ENCODE measurements at regions not wholly inside any gene's neighbourhood (a gene's known extent, or its start where the extent isn't known, plus 50 kb on each side); places are given as distances from the start of the nearest gene placed in this dataset.

GRCh38 chr18:78130232-78131195, 849.1 kb upstream of the SALL3 start:
- H3K4me3 ChIP-seq (ENCODE audit: low read depth, low read length): no peak overlapping the region
- in situ Hi-C loops (cut with HindIII; ENCODE audit: low sequenced_read_pairs): no loop called here
- TF ChIP-seq, protein P1, sequence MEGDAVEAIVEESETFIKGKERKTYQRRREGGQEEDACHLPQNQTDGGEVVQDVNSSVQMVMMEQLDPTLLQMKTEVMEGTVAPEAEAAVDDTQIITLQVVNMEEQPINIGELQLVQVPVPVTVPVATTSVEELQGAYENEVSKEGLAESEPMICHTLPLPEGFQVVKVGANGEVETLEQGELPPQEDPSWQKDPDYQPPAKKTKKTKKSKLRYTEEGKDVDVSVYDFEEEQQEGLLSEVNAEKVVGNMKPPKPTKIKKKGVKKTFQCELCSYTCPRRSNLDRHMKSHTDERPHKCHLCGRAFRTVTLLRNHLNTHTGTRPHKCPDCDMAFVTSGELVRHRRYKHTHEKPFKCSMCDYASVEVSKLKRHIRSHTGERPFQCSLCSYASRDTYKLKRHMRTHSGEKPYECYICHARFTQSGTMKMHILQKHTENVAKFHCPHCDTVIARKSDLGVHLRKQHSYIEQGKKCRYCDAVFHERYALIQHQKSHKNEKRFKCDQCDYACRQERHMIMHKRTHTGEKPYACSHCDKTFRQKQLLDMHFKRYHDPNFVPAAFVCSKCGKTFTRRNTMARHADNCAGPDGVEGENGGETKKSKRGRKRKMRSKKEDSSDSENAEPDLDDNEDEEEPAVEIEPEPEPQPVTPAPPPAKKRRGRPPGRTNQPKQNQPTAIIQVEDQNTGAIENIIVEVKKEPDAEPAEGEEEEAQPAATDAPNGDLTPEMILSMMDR (IDR thresholded peaks at IDR 0.05; ENCODE audit: low read depth, low read length, missing control alignments): no peak
- no peak for DNase-seq (ENCODE audit: low read depth)

DNA sequence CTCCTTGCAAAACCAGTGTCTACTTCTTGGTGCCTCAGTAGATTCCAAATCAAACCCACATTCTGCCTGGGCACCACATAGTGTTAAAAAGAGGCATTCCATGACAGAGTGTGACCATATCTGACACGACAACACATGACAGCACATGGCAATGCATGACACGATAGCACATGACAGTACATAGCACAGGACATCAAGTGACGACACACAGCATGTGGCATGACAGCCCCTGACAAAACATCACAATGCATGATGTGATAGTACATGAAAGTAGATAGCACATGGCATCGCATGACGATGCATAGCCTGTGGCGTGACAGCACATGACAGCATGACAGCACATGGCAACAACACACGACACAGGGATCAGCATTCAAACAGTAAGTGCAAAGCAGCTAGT, 845.9 kb upstream of the SALL3 start:
- no peak overlapping the region for H3K4me3 ChIP-seq (ENCODE audit: low read depth, low read length)
- no peak for DNase-seq (ENCODE audit: low read depth)
- TF ChIP-seq, protein P1 (IDR thresholded peaks at IDR 0.05; ENCODE audit: low read depth, low read length, missing control alignments): no peak
- in situ Hi-C loops (cut with HindIII; ENCODE audit: low sequenced_read_pairs): no loop called here

GRCh38 chr18:78136986-78137385, 842.6 kb upstream of the SALL3 start:
- DNase-seq (ENCODE audit: low read depth): no peak
- H3K4me3 ChIP-seq (ENCODE audit: low read depth, low read length): no peak overlapping the region
- in situ Hi-C loops (cut with HindIII; ENCODE audit: low sequenced_read_pairs): no loop called here
- TF ChIP-seq, protein P1 (IDR thresholded peaks at IDR 0.05; ENCODE audit: low read depth, low read length, missing control alignments): no peak

DNA sequence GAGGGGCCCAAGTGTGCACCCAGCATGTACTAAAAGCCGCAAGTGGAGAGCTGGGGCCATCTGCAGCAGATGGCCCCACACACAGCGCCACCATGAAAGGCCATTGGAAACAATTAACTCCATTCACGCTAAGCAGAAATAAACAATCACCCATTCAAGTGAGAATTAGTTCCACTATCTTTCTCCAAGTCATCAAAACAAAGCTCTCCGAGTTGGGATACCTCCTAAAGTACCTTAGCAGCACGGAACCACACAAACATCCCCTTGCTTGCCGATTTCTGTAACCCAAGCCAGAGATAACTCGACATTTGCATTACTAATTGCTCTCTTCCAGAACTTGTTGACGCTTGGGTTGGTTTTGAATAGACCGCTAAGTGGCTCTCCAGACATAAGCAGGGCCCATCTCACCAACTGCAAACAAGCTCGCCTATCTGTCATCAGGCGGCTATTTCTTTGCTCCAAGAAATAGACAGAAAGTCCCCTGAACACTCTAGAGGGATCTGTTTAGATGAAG, 840.6 kb upstream of the SALL3 start:
- no peak for DNase-seq (ENCODE audit: low read depth)

DNA sequence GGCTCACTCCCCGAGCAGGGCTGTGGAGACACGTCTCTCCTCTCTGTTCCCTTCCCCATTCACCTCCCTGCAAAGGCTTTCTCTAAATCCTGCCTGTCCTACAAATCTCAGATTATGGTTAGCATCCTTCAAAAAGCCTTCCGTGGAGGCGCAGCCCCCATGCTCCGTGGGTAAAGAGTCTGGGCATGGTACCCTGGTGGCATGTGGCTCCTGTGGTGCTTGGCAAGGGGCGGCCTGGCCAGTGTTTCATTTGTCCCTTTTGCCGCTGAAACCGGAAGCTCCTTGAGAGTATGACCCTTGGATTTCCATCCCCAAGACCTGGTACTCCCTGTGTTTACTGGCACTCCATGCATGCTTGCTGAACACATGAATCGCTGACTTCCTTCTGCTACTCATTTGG, 839.3 kb upstream of the SALL3 start:
- TF ChIP-seq, protein P1 (IDR thresholded peaks at IDR 0.05; ENCODE audit: low read depth, low read length, missing control alignments): no peak
- no peak overlapping the region for H3K4me3 ChIP-seq (ENCODE audit: low read depth, low read length)
- DNase-seq (ENCODE audit: low read depth): no peak
- in situ Hi-C loops (cut with HindIII; ENCODE audit: low sequenced_read_pairs): no loop called here

More for the DNA sequence above, 840.6 kb upstream of the SALL3 start:
- H3K4me3 ChIP-seq (ENCODE audit: low read depth, low read length): no peak overlapping the region
- in situ Hi-C loops (cut with HindIII; ENCODE audit: low sequenced_read_pairs): no loop called here
- TF ChIP-seq, protein P1 (IDR thresholded peaks at IDR 0.05; ENCODE audit: low read depth, low read length, missing control alignments): no peak

DNA sequence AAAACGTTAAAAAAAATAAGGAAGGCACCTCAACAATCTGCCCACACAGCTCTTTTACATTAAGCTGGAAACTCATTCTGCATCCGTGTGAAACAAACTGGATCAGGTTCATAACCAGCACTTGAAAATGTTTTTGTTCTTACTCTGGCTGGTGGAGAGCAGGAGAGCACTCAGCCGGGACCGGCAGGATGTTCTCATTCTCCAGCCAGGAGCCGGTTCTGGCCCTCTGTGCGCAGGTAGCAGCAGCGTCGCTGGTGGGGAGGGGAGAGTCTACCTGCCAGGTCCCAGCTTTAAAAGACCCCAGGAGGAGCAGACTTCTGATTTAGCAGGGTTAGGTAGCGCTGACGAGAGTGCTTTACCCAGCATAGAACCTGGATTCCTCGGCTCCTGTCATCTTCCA, 834.9 kb upstream of the SALL3 start:
- in situ Hi-C loops (cut with HindIII; ENCODE audit: low sequenced_read_pairs): no loop called here
- no peak overlapping the region for H3K4me3 ChIP-seq (ENCODE audit: low read depth, low read length)
- TF ChIP-seq, protein P1 (IDR thresholded peaks at IDR 0.05; ENCODE audit: low read depth, low read length, missing control alignments): no peak
- DNase-seq (ENCODE audit: low read depth): no peak

Measured in astrocyte of the cerebellum (primary cell).